ENCODE measurements at regions not wholly inside any gene's neighbourhood (a gene's known extent, or its start where the extent isn't known, plus 50 kb on each side); places are given as distances from the start of the nearest gene placed in this dataset.

DNA sequence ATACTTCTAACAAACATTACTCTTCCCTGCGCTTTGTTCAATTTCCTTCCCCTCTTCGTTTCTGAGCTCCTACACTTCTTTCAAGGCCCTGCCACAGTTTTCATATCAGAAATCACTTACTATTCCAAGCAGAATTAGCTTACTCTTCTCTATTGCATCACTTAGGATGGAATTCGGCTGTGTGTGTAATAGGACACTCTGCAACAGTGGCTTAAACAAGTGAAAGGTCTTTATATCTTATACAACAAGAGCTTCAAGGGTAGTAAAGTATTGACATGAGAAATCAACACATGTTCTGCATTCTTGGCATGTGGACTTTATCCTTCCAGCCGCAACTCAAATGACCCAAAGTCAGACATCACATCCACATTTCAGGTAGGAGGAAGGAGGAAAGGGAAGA lies 279.6 kb downstream of the PCDH20 start:
- no peak overlapping the region for H3K4me3 ChIP-seq (ENCODE audit: control insufficient read depth, low read depth, low read length)
- no peak for TF ChIP-seq CTCF (conservative IDR thresholded peaks at IDR 0.05; ENCODE audit: control insufficient read depth, insufficient read depth, low read depth, low read length)
- no peak for DNase-seq (ENCODE audit: low read depth)

DNA sequence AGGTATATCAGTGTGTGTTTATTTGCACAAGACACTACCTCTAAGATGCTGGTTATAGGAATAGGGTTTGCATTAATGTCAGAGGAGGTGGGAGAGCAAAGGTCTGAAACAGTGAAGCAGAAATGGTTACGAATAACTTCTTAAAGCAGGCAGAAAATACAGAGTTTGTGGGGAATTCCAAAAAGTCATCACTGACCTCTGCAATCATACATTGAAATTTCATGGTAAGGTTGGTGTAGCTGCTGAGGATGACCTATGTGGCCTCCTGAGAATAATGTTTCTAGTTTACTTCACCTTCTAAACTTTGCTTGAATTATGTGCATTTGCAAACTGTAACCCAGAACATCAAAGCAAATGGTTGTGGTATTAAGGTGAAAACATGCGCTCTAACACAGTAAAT lies 280.1 kb downstream of the PCDH20 start:
- no peak for DNase-seq (ENCODE audit: low read depth)
- TF ChIP-seq CTCF (conservative IDR thresholded peaks at IDR 0.05; ENCODE audit: control insufficient read depth, insufficient read depth, low read depth, low read length) = no peak
- no peak overlapping the region for H3K4me3 ChIP-seq (ENCODE audit: control insufficient read depth, low read depth, low read length)

- TF ChIP-seq CTCF (conservative IDR thresholded peaks at IDR 0.05; ENCODE audit: control insufficient read depth, insufficient read depth, low read depth, low read length) = no peak
- no peak for DNase-seq (ENCODE audit: low read depth)
- no peak overlapping the region for H3K4me3 ChIP-seq (ENCODE audit: control insufficient read depth, low read depth, low read length)
Measured at GRCh38 chr13:61128850-61129645, 286.6 kb downstream of the PCDH20 start.

- no peak for DNase-seq (ENCODE audit: low read depth)
- TF ChIP-seq CTCF (conservative IDR thresholded peaks at IDR 0.05; ENCODE audit: control insufficient read depth, insufficient read depth, low read depth, low read length) = no peak
- H3K4me3 ChIP-seq (ENCODE audit: control insufficient read depth, low read depth, low read length) = no peak overlapping the region
Measured at GRCh38 chr13:61123538-61124289, 291.9 kb downstream of the PCDH20 start.

- TF ChIP-seq CTCF (conservative IDR thresholded peaks at IDR 0.05; ENCODE audit: control insufficient read depth, insufficient read depth, low read depth, low read length) = no peak
- no peak overlapping the region for H3K4me3 ChIP-seq (ENCODE audit: control insufficient read depth, low read depth, low read length)
- DNase-seq (ENCODE audit: low read depth) = no peak
Measured at GRCh38 chr13:61113140-61113658, 302.4 kb downstream of the PCDH20 start.

GRCh38 chr13:61111529-61111928 lies 304.1 kb downstream of the PCDH20 start:
- H3K4me3 ChIP-seq (ENCODE audit: control insufficient read depth, low read depth, low read length) = no peak overlapping the region
- TF ChIP-seq CTCF (conservative IDR thresholded peaks at IDR 0.05; ENCODE audit: control insufficient read depth, insufficient read depth, low read depth, low read length) = no peak
- no peak for DNase-seq (ENCODE audit: low read depth)
